HG02759 (cell line): ENCODE measurements at regions not wholly inside any gene's neighbourhood (a gene's known extent, or its start where the extent isn't known, plus 50 kb on each side); places are given as distances from the start of the nearest gene placed in this dataset.
"Not testable (repeated sequence)": the region's sequence is repeated elsewhere in the genome, so short reads cannot be mapped to it uniquely, and the experiment has no call there.

Experiments
- ATAC-seq: cut with Tn5 transposase; IDR thresholded peaks from one replicate; pipeline ENCODE4 v1.9.1; 2021; ENCODE audit warnings: mild to moderate bottlenecking, moderate library complexity; ENCODE audit not compliant: unreplicated experiment

DNA sequence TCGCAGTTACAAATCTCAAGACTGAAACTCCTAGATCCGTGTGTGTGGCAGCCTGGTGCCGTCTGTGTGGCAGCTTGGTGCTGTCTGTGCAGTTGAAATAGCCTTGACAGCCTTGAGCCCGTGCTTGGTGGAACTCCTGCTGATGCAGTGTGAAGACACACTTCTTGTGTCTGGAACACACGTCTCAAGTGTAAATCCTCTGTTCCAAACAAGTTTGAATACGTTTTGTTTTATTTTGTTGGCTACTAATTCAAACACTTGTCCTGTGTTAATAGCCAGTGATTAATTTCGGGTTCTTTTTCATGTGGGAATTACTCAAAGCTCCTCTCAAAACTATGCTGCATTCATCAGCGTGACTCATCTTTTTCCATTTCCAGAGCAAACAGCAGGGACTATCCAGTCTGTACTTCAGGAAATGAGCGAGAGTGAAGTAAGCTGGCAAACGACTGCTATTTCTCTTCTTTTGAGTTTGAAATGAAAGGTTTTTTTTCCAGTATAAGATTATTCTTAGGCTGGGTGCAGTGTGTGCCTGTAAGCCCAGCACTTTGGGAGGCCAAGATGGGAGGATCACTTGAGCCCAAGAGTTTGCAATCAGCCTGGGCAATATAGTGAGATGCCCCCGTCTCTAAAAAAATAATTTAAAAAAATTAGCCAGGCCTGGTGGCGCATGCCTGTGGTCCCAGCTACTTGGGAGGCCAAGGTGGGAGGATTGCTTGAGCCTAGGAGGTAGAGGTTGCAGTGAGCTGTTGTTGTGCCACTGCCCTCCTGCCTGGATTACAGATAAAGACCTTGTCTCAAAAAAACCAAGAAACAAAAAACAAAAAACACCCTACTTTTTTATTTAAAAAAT, 152.9 kb downstream of the SPP2 start:
- no peak for ATAC-seq

DNA sequence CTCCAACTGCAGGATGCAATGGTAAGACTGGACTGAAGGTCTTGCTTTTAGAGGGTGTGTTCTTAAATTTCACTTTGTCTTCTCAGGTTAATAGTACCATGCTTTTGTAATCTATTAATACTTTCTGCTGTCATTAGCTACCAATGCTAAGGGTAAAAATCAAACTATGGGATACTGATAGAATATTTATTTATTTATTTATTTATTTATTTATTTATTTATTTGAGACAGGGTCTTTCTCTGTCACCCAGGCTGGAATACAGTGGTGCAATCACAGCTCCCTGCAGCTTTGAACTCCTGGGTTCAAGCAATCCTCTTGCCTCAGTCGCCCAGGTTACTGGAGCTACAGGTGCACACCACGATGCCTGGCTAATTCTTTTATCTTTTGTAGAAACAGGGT, 152.1 kb downstream of the SPP2 start:
- ATAC-seq, result no peak

GRCh38 chr2:234199996-234200395, 149.5 kb downstream of the SPP2 start:
- no peak for ATAC-seq

- ATAC-seq, result no peak
Observed at GRCh38 chr2:234198976-234199375, 148.5 kb downstream of the SPP2 start.

DNA sequence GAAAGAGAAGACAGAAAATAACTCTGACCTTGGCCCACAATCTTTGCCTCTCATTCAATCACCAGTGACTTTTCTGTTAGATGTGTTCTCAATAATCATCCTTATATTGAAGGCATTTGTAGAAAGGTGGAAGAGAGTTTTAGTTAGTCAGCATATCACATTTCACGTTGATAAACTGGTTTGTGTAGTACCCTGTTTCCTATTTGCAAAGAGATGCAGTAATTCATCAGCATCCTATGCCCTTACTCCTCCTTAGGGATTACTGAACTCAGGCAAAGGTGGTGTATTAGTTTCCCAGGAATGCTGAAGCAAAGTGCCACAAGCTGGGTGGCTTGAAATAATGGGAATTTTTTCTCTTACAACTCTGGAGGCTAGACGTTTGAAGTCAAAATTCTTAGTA, 145.0 kb downstream of the SPP2 start:
- no peak for ATAC-seq

DNA sequence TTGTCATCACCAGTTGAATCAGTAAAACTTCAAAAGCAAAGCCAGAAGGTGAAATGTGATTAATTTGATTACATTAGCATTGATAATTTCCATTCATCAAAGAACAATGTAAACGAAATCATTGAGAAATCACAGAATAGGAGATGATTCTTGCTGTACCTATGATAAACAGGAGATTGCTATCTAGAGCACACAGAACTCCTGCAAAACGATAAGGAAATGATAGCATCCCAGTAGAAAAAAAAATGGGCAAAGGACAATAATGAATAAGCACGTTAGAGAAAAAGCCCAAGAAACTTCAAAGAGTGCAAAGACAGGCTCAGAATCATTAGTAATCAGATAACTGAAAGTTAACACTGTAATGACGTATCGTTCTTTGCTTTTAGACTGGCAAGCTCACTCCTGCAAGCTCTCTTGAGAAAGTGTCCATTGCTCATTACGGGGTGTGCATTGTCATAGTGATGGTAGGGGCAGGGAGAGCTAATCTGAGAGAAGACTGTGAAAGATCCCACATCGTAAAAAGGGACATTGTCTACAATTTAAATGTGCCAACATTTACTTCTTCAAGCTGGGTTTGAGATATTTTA, 143.6 kb downstream of the SPP2 start:
- ATAC-seq, result no peak

- ATAC-seq, result no peak
Observed at GRCh38 chr2:234191819-234192407, 141.4 kb downstream of the SPP2 start.

DNA sequence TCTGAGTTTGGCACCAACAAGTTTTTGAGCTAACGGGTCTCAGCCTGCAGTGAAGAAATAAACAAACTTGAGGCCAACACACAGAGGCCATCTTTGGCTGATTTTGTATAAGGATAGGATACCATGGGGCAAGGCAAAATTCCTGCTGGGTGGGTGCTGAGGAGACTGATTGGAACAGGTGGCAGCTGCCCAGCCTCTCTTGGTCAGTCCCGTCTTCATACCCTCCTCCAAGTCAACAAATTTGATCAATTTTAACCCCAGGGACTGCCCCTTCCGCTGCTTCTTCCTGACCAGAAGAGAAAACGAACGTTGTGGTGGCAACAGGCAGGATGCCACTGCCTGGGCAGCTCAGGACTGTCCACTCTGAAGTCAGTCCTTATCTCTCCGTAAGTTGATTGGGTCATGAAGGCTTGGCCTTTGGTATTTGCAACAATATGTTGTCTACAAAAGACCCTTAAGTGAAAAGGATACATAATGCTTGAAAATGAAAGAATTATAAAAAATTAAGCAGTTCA, 139.3 kb downstream of the SPP2 start:
- no peak for ATAC-seq

- ATAC-seq, result no peak
Observed at GRCh38 chr2:234189230-234189629, 138.7 kb downstream of the SPP2 start.

GRCh38 chr2:234187646-234188174, 137.2 kb downstream of the SPP2 start:
- ATAC-seq, result no peak

- no peak for ATAC-seq
Observed at GRCh38 chr2:234181121-234181520, 130.6 kb downstream of the SPP2 start.

DNA sequence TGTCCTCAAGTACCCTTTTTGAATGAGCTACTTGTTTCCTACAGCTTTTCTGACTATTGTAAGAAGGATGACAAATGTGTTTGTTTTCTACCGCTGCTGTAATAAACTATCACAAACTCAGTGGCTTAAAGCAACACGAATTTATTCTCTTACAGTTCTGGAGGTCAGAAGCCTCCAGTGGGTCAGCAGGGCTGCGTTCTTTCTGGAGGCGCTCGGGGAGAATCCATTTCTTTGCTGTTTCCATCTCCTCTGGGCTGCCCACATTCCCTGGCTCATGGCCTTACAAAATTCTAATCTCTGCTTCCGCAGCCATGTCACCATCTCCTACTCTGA, 128.5 kb downstream of the SPP2 start:
- ATAC-seq, result no peak

- no peak for ATAC-seq
Observed at GRCh38 chr2:234178330-234179030, 128.0 kb downstream of the SPP2 start.

DNA sequence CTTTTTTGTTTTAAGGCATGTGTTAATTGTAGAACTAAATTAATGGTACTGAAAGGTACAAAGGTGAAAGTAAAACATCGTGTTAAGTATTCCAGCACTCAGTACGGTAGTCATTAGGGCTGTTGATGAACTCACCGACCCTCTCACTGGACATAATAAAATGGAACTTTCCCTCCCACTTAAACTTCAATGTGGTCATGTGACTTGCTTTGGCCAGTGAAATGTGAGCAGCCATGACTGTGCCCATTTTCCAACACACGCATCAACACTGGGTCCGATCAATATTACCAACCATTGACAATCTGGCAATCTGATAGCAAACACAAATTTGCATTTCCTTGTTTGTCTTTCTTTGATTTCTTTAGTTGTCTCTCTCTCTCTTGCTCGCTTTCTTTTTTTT, 125.1 kb downstream of the SPP2 start:
- ATAC-seq, result no peak

- no peak for ATAC-seq
Observed at GRCh38 chr2:234174742-234175141, 124.2 kb downstream of the SPP2 start.

- no peak for ATAC-seq
Observed at GRCh38 chr2:234172532-234172931, 122.0 kb downstream of the SPP2 start.

DNA sequence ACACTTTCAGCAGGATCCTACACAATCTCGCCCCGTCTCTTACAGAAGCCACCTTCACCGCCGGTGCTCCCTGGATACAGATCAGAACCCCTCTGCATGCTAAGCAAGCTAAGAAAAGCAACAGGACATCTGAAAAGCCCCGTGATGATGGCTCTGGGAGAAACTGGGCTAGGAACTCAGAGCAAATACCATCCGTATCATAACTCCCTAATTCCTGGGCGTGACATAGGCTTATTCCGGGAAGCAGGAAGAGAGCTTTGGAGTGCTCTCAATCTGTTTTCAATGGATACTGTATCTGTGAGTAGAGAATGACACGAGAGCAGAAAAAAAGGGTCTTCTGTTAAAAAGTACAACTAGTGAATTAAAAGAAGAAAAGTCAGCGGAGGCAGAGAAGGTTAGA, 121.6 kb downstream of the SPP2 start:
- no peak for ATAC-seq

DNA sequence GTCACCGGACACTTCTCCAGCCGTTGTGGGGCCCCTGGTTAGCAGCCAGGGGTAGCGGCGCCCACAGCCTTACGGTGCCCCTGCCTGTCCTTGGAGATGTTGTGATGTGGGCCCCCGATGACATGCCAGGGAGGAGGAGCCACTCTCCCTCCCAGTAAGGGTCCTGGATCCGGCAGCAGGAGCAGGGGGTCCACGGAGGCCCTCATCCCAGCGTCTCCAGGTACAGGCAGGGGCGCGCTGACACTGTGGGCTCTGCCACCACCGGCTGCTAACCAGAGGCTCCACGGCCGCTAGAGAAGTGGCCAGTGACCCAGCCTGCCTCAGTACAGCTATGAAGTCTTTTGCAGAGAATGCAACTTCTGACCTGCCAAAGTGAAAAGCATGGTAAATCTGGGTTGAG, 121.2 kb downstream of the SPP2 start:
- no peak for ATAC-seq

DNA sequence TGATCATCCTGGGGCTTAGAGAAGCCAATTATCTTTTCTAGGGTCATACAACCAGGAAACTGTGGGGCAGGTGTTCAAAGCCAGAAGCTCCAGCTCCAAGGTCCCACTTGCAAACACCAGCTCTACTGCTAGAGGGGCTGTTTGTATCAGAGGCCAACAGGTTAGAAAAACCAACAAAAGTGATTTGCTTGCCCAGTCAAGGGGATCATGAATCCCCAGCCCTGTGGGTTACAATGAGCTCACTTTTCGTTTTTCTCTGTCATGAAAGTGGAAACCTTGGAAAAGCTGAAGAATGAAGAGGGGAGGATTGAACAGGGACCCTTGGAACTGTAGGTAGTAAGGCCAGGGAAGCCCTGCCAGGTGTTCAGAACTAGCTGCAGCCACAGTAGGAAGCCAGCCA, 119.2 kb downstream of the SPP2 start:
- ATAC-seq, result no peak

DNA sequence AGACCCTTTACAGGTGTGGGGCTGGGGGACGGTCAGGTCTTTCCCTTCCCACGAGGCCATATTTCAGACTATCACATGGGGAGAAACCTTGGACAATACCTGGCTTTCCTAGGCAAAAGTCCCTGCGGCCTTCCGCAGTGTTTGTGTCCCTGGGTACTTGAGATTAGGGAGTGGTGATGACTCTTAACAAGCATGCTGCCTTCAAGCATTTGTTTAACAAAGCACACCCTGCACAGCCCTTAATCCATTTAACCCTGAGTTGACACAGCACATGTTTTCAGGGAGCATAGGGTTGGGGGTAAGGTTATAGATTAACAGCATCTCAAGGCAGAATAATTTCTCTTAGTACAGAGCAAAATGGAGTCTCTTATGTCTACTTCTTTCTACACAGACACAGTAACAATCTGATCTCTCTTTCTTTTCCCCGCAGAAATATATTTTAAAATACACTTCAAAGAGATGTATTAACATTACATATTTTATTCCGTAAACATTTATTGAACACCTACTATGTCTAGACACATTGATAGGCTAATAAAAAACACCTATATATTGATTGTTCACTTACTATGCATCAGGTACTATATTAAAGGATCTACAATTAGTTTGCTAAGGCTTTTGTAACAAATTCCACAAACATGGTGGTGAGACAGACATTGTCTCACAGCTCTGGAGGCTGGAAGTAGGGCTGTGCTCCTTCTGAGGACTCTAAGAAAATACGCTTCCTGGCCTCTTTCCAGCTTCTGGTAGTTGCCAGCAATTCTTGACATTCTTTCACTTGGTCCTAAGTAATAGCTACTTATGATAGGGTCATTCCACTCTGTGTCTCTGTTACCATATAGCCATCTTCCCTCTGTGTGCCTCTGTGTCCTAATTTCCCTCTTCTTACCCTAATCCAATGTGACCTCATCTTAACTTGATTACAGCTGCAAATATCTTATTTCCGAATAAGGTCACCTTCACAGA, 118.4 kb downstream of the SPP2 start:
- not testable (repeated sequence) for ATAC-seq
